H1 (cell line): ENCODE measurements at regions not wholly inside any gene's neighbourhood (a gene's known extent, or its start where the extent isn't known, plus 50 kb on each side); places are given as distances from the start of the nearest gene placed in this dataset.

Experiments
- CTCF ChIA-PET: fragments of 300-600 bp; sonication (Branson Sonifier 250); formaldehyde crosslinking; loops from one replicate; lab custom pipeline; 2021; ENCODE audit not compliant: partially characterized antibody; lab: Charles Lee
- POLR2A ChIA-PET: fragments of 300-600 bp; sonication (Branson Sonifier 250); formaldehyde crosslinking; loops from one replicate; lab custom pipeline; 2021; ENCODE audit warnings: inconsistent platforms; ENCODE audit not compliant: partially characterized antibody; lab: Charles Lee
- DNase-seq, 2 experiments: peaks; one replicate each; pipeline versions ENCODE4 v3.0.0 to v3.0.0-alpha.2; 2010 to 2022; ENCODE audit warnings: low spot score in 2 of 2, low read depth in 1 of 2, mixed read lengths in 1 of 2
- FAIRE-seq: peaks from 2 replicates; lab custom pipeline; 2011; peaks lifted over from hg19 to GRCh38; lab: Jason Lieb, UNC
- H2AFZ ChIP-seq: 2 replicates; pipeline ENCODE4 v1.8.1; 2012; ENCODE audit warnings: low read length, inconsistent platforms
- H2AK5ac ChIP-seq: 2 replicates; pipeline ENCODE4 v1.6.1; 2013; ENCODE audit warnings: low read depth, low read length
- H2BK120ac ChIP-seq: replicated peaks from 2 replicates; pipeline ENCODE3; 2013; ENCODE audit warnings: low read depth, low read length, inconsistent platforms
- H2BK12ac ChIP-seq: 2 replicates; pipeline ENCODE4 v1.6.1; 2013; ENCODE audit warnings: low read depth, low read length
- H2BK15ac ChIP-seq: 2 replicates; pipeline ENCODE4 v1.6.1; 2013; ENCODE audit warnings: low read length
- H2BK20ac ChIP-seq: 2 replicates; pipeline ENCODE4 v1.6.1; 2013; ENCODE audit warnings: low read length
- H2BK5ac ChIP-seq: 2 replicates; pipeline ENCODE4 v1.6.1; 2013; ENCODE audit warnings: low read depth, low read length
- H3K14ac ChIP-seq: 2 replicates; pipeline ENCODE4 v1.6.1; 2013; ENCODE audit warnings: inconsistent platforms; ENCODE audit not compliant: insufficient read length
- H3K18ac ChIP-seq: 2 replicates; pipeline ENCODE4 v1.6.1; 2013; ENCODE audit warnings: low read length; ENCODE audit errors: extremely low read depth
- H3K23ac ChIP-seq: 2 replicates; pipeline ENCODE4 v1.6.1; 2013; ENCODE audit warnings: inconsistent platforms; ENCODE audit not compliant: insufficient read length
- H3K23me2 ChIP-seq: 2 replicates; pipeline ENCODE4 v1.6.1; 2013; ENCODE audit warnings: low read depth, low read length
- H3K27ac ChIP-seq: 2 replicates; pipeline ENCODE4 v1.6.1; 2011; ENCODE audit warnings: low read depth, low read length, inconsistent platforms
- H3K27me3 ChIP-seq, 4 experiments: replicated peaks in 1 of 4; 1 replicate in 1 of 4; 2 replicates in 3 of 4; pipeline versions ENCODE4 v1.6.1 to v1.8.1; 2011 to 2013; ENCODE audit warnings: low read length in 3 of 4, mild to moderate bottlenecking in 3 of 4, inconsistent platforms in 2 of 4, mixed read lengths in 2 of 4, moderate library complexity in 1 of 4; ENCODE audit not compliant: control insufficient read depth in 3 of 4, insufficient read depth in 3 of 4; ENCODE audit errors: extremely low read depth in 1 of 4
- H3K36me3 ChIP-seq, 4 experiments: 2 replicates each; pipeline versions ENCODE4 v1.6.1 to v1.8.1; 2011 to 2013; ENCODE audit warnings: mild to moderate bottlenecking in 4 of 4, low read length in 3 of 4, moderate library complexity in 2 of 4, control low read depth in 1 of 4, inconsistent platforms in 1 of 4; ENCODE audit not compliant: insufficient read depth in 4 of 4, control insufficient read depth in 2 of 4
- H3K4ac ChIP-seq: replicated peaks from 2 replicates; pipeline ENCODE3; 2013; ENCODE audit warnings: low read length, low read depth, mixed read lengths, inconsistent platforms; ENCODE audit not compliant: insufficient read length
- H3K4me1 ChIP-seq, 4 experiments: replicated peaks in 1 of 4; 1 replicate in 1 of 4; 2 replicates in 3 of 4; pipeline versions ENCODE4 v1.6.1 to v1.8.1; 2011 to 2013; ENCODE audit warnings: low read length in 3 of 4, inconsistent platforms in 2 of 4, mixed read lengths in 1 of 4; ENCODE audit not compliant: insufficient read depth in 4 of 4, control insufficient read depth in 3 of 4
- H3K4me2 ChIP-seq, 2 experiments: 2 replicates each; pipeline versions ENCODE4 v1.6.1 to v1.8.1; 2011 to 2013; ENCODE audit warnings: low read depth in 2 of 2, low read length in 2 of 2, control low read depth in 1 of 2, inconsistent platforms in 1 of 2, mild to moderate bottlenecking in 1 of 2; ENCODE audit not compliant: insufficient read depth in 1 of 2
- H3K4me3 ChIP-seq, 4 experiments: fragments of 200-600, 300-600 bp in 1 of 4; sonication (generic), shearing (Covaris generic), sonication (Bioruptor Twin) in 1 of 4; 2 replicates each; pipeline versions ENCODE4 v1.5.1 to v1.8.1; 2011 to 2016; ENCODE audit warnings: low read length in 4 of 4, low read depth in 3 of 4, control low read depth in 2 of 4, inconsistent platforms in 2 of 4, mild to moderate bottlenecking in 2 of 4, mixed read lengths in 1 of 4, moderate library complexity in 1 of 4; ENCODE audit not compliant: insufficient read depth in 2 of 4; ENCODE audit errors: extremely low read depth in 1 of 4
- H3K56ac ChIP-seq: replicated peaks from 2 replicates; pipeline ENCODE3; 2013; ENCODE audit warnings: low read depth, mild to moderate bottlenecking, mixed read lengths, low read length, inconsistent platforms; ENCODE audit not compliant: insufficient read length
- H3K79me1 ChIP-seq: 2 replicates; pipeline ENCODE4 v1.6.1; 2013; ENCODE audit warnings: low read depth, low read length, control low read depth
- H3K79me2 ChIP-seq, 2 experiments: 2 replicates each; pipeline versions ENCODE4 v1.6.1 to v1.8.1; 2012 to 2013; ENCODE audit warnings: low read length in 2 of 2, mild to moderate bottlenecking in 2 of 2, inconsistent platforms in 1 of 2; ENCODE audit not compliant: insufficient read depth in 2 of 2, control insufficient read depth in 1 of 2
- H3K9ac ChIP-seq, 4 experiments: replicated peaks in 1 of 4; 1 replicate in 1 of 4; 2 replicates in 3 of 4; pipeline versions ENCODE4 v1.6.1 to v1.8.1; 2011 to 2013; ENCODE audit warnings: low read depth in 3 of 4, low read length in 3 of 4, control low read depth in 2 of 4, mild to moderate bottlenecking in 2 of 4, moderate library complexity in 2 of 4, inconsistent platforms in 1 of 4; ENCODE audit errors: extremely low read depth in 1 of 4
- H3K9me3 ChIP-seq, 2 experiments: 2 replicates each; pipeline versions ENCODE4 v1.6.1 to v1.8.1; 2012 to 2013; ENCODE audit warnings: mild to moderate bottlenecking in 2 of 2, moderate library complexity in 2 of 2, control low read depth in 1 of 2, inconsistent platforms in 1 of 2, low read depth in 1 of 2, low read length in 1 of 2, mixed read lengths in 1 of 2; ENCODE audit not compliant: insufficient read depth in 2 of 2
- H4K20me1 ChIP-seq, 2 experiments: replicated peaks in 1 of 2; 2 replicates each; pipeline versions ENCODE3 to v1.8.1; 2011 to 2013; ENCODE audit warnings: inconsistent platforms in 2 of 2, low read length in 2 of 2, mild to moderate bottlenecking in 1 of 2; ENCODE audit not compliant: insufficient read depth in 2 of 2, control insufficient read depth in 1 of 2
- H4K5ac ChIP-seq: 2 replicates; pipeline ENCODE4 v1.6.1; 2013; ENCODE audit warnings: low read length, low read depth, mixed read lengths, inconsistent platforms; ENCODE audit not compliant: insufficient read length
- H4K8ac ChIP-seq: 2 replicates; pipeline ENCODE4 v1.8.0; 2013; ENCODE audit warnings: mild to moderate bottlenecking, moderate library complexity, low read length, inconsistent platforms; ENCODE audit not compliant: insufficient read depth; ENCODE audit errors: extremely low read depth
- H4K91ac ChIP-seq: replicated peaks from 2 replicates; pipeline ENCODE3; 2013; ENCODE audit warnings: low read length, mixed read lengths, inconsistent platforms; ENCODE audit not compliant: insufficient read length
- CBX8 ChIP-seq: fragments of 300-800, 300-1000 bp; sonication (generic); IDR thresholded peaks from 2 replicates; pipeline ENCODE4 v1.7.1; 2016; ENCODE audit warnings: low read depth, low read length, borderline replicate concordance
- CHD1 ChIP-seq: IDR thresholded peaks from 2 replicates; pipeline ENCODE4 v1.6.1; 2012; ENCODE audit warnings: low read depth, low read length, improper control_type of control experiment
- CTBP2 ChIP-seq: IDR thresholded peaks from 2 replicates; pipeline ENCODE4 v1.7.0; 2011; ENCODE audit warnings: borderline replicate concordance, mild to moderate bottlenecking, moderate library complexity, mixed read lengths, low read length; ENCODE audit not compliant: insufficient read depth, insufficient read length
- EP300 ChIP-seq, 2 experiments: IDR thresholded peaks; 1 replicate in 1 of 2; 2 replicates in 1 of 2; pipeline ENCODE4 v1.6.1; 2011 to 2012; ENCODE audit warnings: low read depth in 2 of 2, low read length in 2 of 2, mild to moderate bottlenecking in 2 of 2, borderline replicate concordance in 1 of 2, inconsistent platforms in 1 of 2, moderate library complexity in 1 of 2
- KDM1A ChIP-seq: fragments of 200-600, 300-600 bp; sonication (generic); IDR thresholded peaks from 2 replicates; pipeline ENCODE4 v1.7.1; 2016; ENCODE audit warnings: mild to moderate bottlenecking, low read length, borderline replicate concordance
- POLR2AphosphoS5 ChIP-seq: IDR thresholded peaks from 2 replicates; pipeline ENCODE4 v1.6.1; 2011; ENCODE audit warnings: low read depth, low read length
- SP1 ChIP-seq: IDR thresholded peaks from 2 replicates; pipeline ENCODE4 v1.6.1; 2011; ENCODE audit warnings: low read depth, low read length
- SP2 ChIP-seq: IDR thresholded peaks from 2 replicates; pipeline ENCODE4 v1.6.1; 2012; ENCODE audit warnings: mild to moderate bottlenecking, low read length, inconsistent platforms
- TEAD4 ChIP-seq: IDR thresholded peaks from 2 replicates; pipeline ENCODE4 v1.6.1; 2012; ENCODE audit warnings: low read depth, low read length, inconsistent platforms, mixed read lengths
- ZNF274 ChIP-seq: IDR thresholded peaks from 2 replicates; pipeline ENCODE4 v1.7.0; 2012; ENCODE audit warnings: low read length, borderline replicate concordance; ENCODE audit errors: extremely low read depth
- WGBS, 2 experiments: shearing (Covaris generic) in 1 of 2; methylation state at CpG; one replicate each; pipeline versions ENCODE4 v1.1.6 to v1.1.7; 2013 to 2015; ENCODE audit warnings: low lambda C conversion rate in 2 of 2, mixed read lengths in 2 of 2, inconsistent platforms in 1 of 2, low coverage in 1 of 2, missing lambda C conversion rate in 1 of 2; ENCODE audit not compliant: insufficient replicate concordance in 2 of 2, insufficient coverage in 1 of 2, insufficient read length in 1 of 2; ENCODE audit errors: extremely low coverage in 1 of 2, missing lambda C conversion rate in 1 of 2; 5-methylcytosine and 5-hydroxymethylcytosine counted together

- H3K4me1 ChIP-seq = no peaks in the 10 kb centered on the region
- no peak overlapping the region for H3K4me2 ChIP-seq
- H3K9ac ChIP-seq = no peak overlapping the region
- H2BK12ac ChIP-seq = no peak overlapping the region
- H3K23me2 ChIP-seq = no peaks in the 10 kb centered on the region
- no peak overlapping the region for H2BK120ac ChIP-seq
- 87% methylated on average over 10 of the region's 10 CpGs; no CpG with 5 or more reads in 1 of the 2 experiments for WGBS, 2 experiments
- H3K18ac ChIP-seq = no peak overlapping the region
- FAIRE-seq = no peak
- H3K9me3 ChIP-seq = peaks cover 0 to 3% of the 10 kb centered on the region in 2 experiments; a peak in 2 of 4 replicates
- POLR2A ChIA-PET = no interaction called here
- no peak overlapping the region for H4K91ac ChIP-seq
- no peak overlapping the region for H4K8ac ChIP-seq
- peaks cover 0 to 1% (median 0%) of the 10 kb centered on the region in 4 experiments; a peak in 1 of 7 replicates for H3K27me3 ChIP-seq
- no peak overlapping the region for H3K27ac ChIP-seq
- no peak overlapping the region for H3K14ac ChIP-seq
- H2AK5ac ChIP-seq = no peak overlapping the region
- H2BK5ac ChIP-seq = no peak overlapping the region
- no peaks in the 10 kb centered on the region for H4K20me1 ChIP-seq
- no peak overlapping the region for H2BK20ac ChIP-seq
- TF ChIP-seq CBX8 (no peak), TEAD4 (no peak), CHD1 (no peak), ZNF274 (no peak), KDM1A (no peak), SP2 (no peak), POLR2AphosphoS5 (no peak), CTBP2 (no peak), EP300 (IDR thresholded peaks at IDR 0.05; ENCODE audit: borderline replicate concordance in 1 of 2, low read depth in 2 of 2, low read length in 2 of 2) (no peak), SP1 (no peak)
- TF ChIP-seq, all 59 proteins: peak for 0
- Histone ChIP-seq H4K5ac (no peak overlapping the region), H2AFZ (no peak overlapping the region), H3K4ac (no peak overlapping the region), H3K23ac (no peak overlapping the region), H3K4me3 (no peak overlapping the region), H3K79me2 (no peaks in the 10 kb centered on the region), H3K36me3 (no peaks in the 10 kb centered on the region), H2BK15ac (no peak overlapping the region), H3K79me1 (no peaks in the 10 kb centered on the region), H3K56ac (no peak overlapping the region)
- no peak for DNase-seq
- CTCF ChIA-PET = interaction anchor here (1.2 to 2.6 kb wide), 4 partner anchors 13 to 113 kb away, joined by 3 to 7 read pairs (median 3); no protein-coding TSS in a partner anchor
These were observed 100.5 kb upstream of the ITPRID2 start for GRCh38 chr2:181790716-181791649.
